ENCODE measurements at regions not wholly inside any gene's neighbourhood (a gene's known extent, or its start where the extent isn't known, plus 50 kb on each side); places are given as distances from the start of the nearest gene placed in this dataset.

GRCh38 chrX:39311646-39312045 lies 510.4 kb downstream of the MID1IP1 start:
- Histone ChIP-seq H3K4me1 (ENCODE audit: insufficient read depth, low read length, severe bottlenecking) (no peaks in the 10 kb centered on the region), H2AFZ (ENCODE audit: low read length) (no peak overlapping the region)
- no peak for TF ChIP-seq CTCF (IDR thresholded peaks at IDR 0.05; ENCODE audit: low read length)
- no peak for TF ChIP-seq EZH2 (IDR thresholded peaks at IDR 0.05; ENCODE audit: borderline replicate concordance, low read length)

GRCh38 chrX:39313146-39313545 lies 511.9 kb downstream of the MID1IP1 start:
- no peak overlapping the region for H3K27ac ChIP-seq (ENCODE audit: low read depth, low read length, poor library complexity, severe bottlenecking)
- H3K79me2 ChIP-seq (ENCODE audit: insufficient read depth, low read length): no peaks in the 10 kb centered on the region
- no peaks in the 10 kb centered on the region for H3K36me3 ChIP-seq (ENCODE audit: insufficient read depth, low read length)
- no peaks in the 10 kb centered on the region for H3K4me1 ChIP-seq (ENCODE audit: insufficient read depth, low read length, severe bottlenecking)
- no peak for TF ChIP-seq EZH2 (IDR thresholded peaks at IDR 0.05; ENCODE audit: borderline replicate concordance, low read length)
- no peaks in the 10 kb centered on the region for H3K27me3 ChIP-seq (ENCODE audit: insufficient read depth, low read length)
- no peaks in the 10 kb centered on the region for H3F3A ChIP-seq (ENCODE audit: insufficient read depth, low read length)
- H4K20me1 ChIP-seq (ENCODE audit: insufficient read depth, low read length): no peaks in the 10 kb centered on the region
- no peak overlapping the region for H3K4me3 ChIP-seq (ENCODE audit: low read depth, low read length, poor library complexity, severe bottlenecking)
- H3K9ac ChIP-seq (ENCODE audit: low read length): no peak overlapping the region
- no peaks in the 10 kb centered on the region for H3K9me3 ChIP-seq (ENCODE audit: low read length)
- H3K4me2 ChIP-seq (ENCODE audit: low read length): no peak overlapping the region
- no peak overlapping the region for H2AFZ ChIP-seq (ENCODE audit: low read length)
- H3K9me2 ChIP-seq (ENCODE audit: low read depth, low read length): no peaks in the 10 kb centered on the region

More at GRCh38 chrX:39311646-39312045, 510.4 kb downstream of the MID1IP1 start:
- Histone ChIP-seq H3F3A (ENCODE audit: insufficient read depth, low read length) (no peaks in the 10 kb centered on the region), H3K27me3 (ENCODE audit: insufficient read depth, low read length) (no peaks in the 10 kb centered on the region), H3K4me3 (ENCODE audit: low read depth, low read length, poor library complexity, severe bottlenecking) (no peak overlapping the region), H3K9me3 (ENCODE audit: low read length) (no peaks in the 10 kb centered on the region), H3K9me2 (ENCODE audit: low read depth, low read length) (no peaks in the 10 kb centered on the region), H4K20me1 (ENCODE audit: insufficient read depth, low read length) (no peaks in the 10 kb centered on the region), H3K79me2 (ENCODE audit: insufficient read depth, low read length) (no peaks in the 10 kb centered on the region), H3K4me2 (ENCODE audit: low read length) (no peak overlapping the region), H3K9ac (ENCODE audit: low read length) (no peak overlapping the region), H3K27ac (ENCODE audit: low read depth, low read length, poor library complexity, severe bottlenecking) (no peak overlapping the region), H3K36me3 (ENCODE audit: insufficient read depth, low read length) (no peaks in the 10 kb centered on the region)

DNA sequence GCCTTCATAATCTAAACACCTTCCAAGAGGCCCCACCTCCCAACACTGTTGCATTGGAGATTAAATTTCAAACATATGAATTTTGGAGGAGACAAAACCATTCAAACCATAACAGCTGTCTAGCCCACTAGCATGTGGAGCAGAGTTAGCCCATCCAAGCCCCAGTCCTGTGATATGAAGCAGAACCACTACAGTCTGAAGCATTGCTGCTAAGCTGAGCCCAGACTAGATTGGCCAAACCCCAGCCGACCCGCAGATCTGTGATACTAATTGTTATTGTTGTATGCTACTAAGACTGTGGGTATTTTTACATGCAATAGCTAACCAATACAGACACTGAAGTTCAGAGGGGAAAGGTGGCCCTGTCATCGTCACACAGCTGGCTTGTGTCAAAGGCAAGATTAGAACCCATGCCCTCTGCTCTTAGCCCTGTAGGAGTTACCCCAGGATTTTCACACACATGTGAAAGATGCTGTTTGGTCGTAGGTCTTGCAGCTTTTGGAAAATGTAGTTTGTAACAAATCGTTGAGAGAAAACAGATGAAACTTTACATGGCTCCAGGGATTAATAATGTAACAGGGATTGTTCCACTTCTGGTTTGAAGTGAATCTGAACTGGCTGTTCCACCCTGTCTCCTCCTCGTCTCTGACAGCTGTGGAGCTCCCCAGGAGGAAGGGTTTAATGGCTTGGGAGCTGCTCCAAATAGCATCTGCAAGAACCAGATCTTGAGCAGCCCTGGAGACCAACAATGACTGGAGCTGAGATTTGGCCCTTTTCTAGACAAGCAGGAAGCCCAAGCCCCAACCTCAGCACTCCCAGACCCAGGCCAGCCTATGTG lies 517.5 kb downstream of the MID1IP1 start:
- H3K79me2 ChIP-seq (ENCODE audit: insufficient read depth, low read length): no peaks in the 10 kb centered on the region
- no peak overlapping the region for H3K27ac ChIP-seq (ENCODE audit: low read depth, low read length, poor library complexity, severe bottlenecking)
- TF ChIP-seq CTCF (IDR thresholded peaks at IDR 0.05; ENCODE audit: low read length) (no peak), EZH2 (IDR thresholded peaks at IDR 0.05; ENCODE audit: borderline replicate concordance, low read length) (no peak)
- no peak overlapping the region for H3K4me3 ChIP-seq (ENCODE audit: low read depth, low read length, poor library complexity, severe bottlenecking)
- H3K27me3 ChIP-seq (ENCODE audit: insufficient read depth, low read length): no peaks in the 10 kb centered on the region
- no peaks in the 10 kb centered on the region for H3K9me2 ChIP-seq (ENCODE audit: low read depth, low read length)
- no peaks in the 10 kb centered on the region for H4K20me1 ChIP-seq (ENCODE audit: insufficient read depth, low read length)
- no peaks in the 10 kb centered on the region for H3F3A ChIP-seq (ENCODE audit: insufficient read depth, low read length)
- no peaks in the 10 kb centered on the region for H3K9me3 ChIP-seq (ENCODE audit: low read length)
- no peak overlapping the region for H3K9ac ChIP-seq (ENCODE audit: low read length)
- H3K36me3 ChIP-seq (ENCODE audit: insufficient read depth, low read length): no peaks in the 10 kb centered on the region
- no peak overlapping the region for H2AFZ ChIP-seq (ENCODE audit: low read length)
- no peaks in the 10 kb centered on the region for H3K4me1 ChIP-seq (ENCODE audit: insufficient read depth, low read length, severe bottlenecking)
- H3K4me2 ChIP-seq (ENCODE audit: low read length): no peak overlapping the region

DNA sequence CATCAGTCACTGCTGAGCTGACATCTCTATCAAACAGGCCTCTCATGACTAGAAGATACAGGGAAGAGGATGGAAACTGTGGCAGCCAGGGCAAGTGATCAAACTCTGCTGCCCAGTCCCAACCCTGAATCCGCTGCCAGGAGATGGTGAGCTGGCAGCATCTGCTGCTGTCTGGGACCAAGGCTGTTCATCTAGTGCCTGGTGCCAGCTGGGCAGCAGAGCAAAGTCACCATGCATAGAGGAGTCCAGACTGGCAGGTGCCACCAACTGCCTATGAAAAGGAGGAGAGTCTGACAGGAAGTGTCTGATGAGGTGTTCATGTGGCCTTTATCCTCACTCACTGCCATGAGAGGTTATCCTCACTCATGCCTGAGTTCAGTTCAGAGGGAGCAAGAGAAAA lies 518.9 kb downstream of the MID1IP1 start:
- no peak for TF ChIP-seq CTCF (IDR thresholded peaks at IDR 0.05; ENCODE audit: low read length)
- no peak for TF ChIP-seq EZH2 (IDR thresholded peaks at IDR 0.05; ENCODE audit: borderline replicate concordance, low read length)
- no peaks in the 10 kb centered on the region for H3K79me2 ChIP-seq (ENCODE audit: insufficient read depth, low read length)
- no peaks in the 10 kb centered on the region for H3K36me3 ChIP-seq (ENCODE audit: insufficient read depth, low read length)
- no peak overlapping the region for H3K4me3 ChIP-seq (ENCODE audit: low read depth, low read length, poor library complexity, severe bottlenecking)
- H3K4me2 ChIP-seq (ENCODE audit: low read length): no peak overlapping the region
- H2AFZ ChIP-seq (ENCODE audit: low read length): no peak overlapping the region
- H3K27me3 ChIP-seq (ENCODE audit: insufficient read depth, low read length): no peaks in the 10 kb centered on the region
- H3K9me3 ChIP-seq (ENCODE audit: low read length): no peaks in the 10 kb centered on the region
- H3K27ac ChIP-seq (ENCODE audit: low read depth, low read length, poor library complexity, severe bottlenecking): no peak overlapping the region
- no peaks in the 10 kb centered on the region for H3F3A ChIP-seq (ENCODE audit: insufficient read depth, low read length)
- H4K20me1 ChIP-seq (ENCODE audit: insufficient read depth, low read length): no peaks in the 10 kb centered on the region
- no peak overlapping the region for H3K9ac ChIP-seq (ENCODE audit: low read length)
- no peaks in the 10 kb centered on the region for H3K9me2 ChIP-seq (ENCODE audit: low read depth, low read length)
- no peaks in the 10 kb centered on the region for H3K4me1 ChIP-seq (ENCODE audit: insufficient read depth, low read length, severe bottlenecking)
